ENCODE measurements at regions not wholly inside any gene's neighbourhood (a gene's known extent, or its start where the extent isn't known, plus 50 kb on each side); places are given as distances from the start of the nearest gene placed in this dataset.

DNA sequence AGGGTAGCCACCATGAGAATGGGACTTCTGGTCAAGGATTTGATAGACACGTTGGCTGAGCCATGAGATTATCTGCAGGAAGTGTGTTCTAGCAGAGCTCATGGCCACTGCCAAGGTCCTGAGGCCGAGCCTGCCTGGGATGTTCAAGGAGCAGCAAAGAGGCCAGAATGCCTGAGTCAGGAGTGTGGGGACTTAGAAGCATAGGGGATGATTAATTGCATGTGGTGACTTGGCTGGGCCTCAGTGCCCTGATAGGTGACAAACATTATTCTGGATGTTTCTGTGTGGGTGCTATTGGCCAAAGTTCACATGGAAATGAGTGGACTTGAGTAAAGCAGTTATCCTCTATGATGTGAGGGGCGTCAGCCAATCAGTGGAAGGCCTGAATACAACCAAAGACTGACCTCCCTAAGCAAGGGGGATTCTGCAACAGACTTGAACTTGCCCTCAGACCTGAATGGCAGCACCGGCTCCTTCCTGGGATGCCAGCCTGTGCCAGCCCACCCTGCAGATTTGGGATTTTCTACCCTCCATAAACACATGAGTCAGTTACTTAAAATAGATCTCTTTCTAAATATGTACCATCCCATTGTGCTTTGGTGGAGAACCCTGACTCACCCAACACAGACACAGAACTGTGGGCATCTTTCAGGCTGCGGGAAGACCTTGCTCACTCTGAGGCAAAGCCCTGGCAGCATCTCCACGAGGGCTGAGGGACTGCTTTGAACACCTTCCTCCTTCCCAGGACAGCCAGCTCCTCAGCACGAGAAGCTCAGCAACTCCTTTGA, 363.9 kb upstream of the MGMT start:
- no TSS peak for BruUV-seq (replicated peaks)
- no peak overlapping the region for H3K9ac ChIP-seq (ENCODE audit: insufficient read depth in 1 of 2, low read depth in 2 of 2, low read length in 2 of 2)
- H3K4me3 ChIP-seq: no peak overlapping the region
- in situ Hi-C loops (cut with MboI): no loop called here
- H3K36me3 ChIP-seq (ENCODE audit: control insufficient read depth, insufficient read depth, low read length): no peaks in the 10 kb centered on the region
- no peak for TF ChIP-seq SMAD2 (IDR thresholded peaks at IDR 0.05; ENCODE audit: low read depth, low read length)
- H3K4me2 ChIP-seq (ENCODE audit: insufficient read depth, low read length): no peak overlapping the region
- H3K79me2 ChIP-seq (ENCODE audit: control insufficient read depth, insufficient read depth, low read length): no peaks in the 10 kb centered on the region
- ATAC-seq: no peak
- intact Hi-C loops (cut with micrococcal nuclease): no loop called here
- DNase-seq (ENCODE audit: extremely low read depth in 1 of 4, low spot score in 3 of 4): no peak
- no peaks in the 10 kb centered on the region for H4K20me1 ChIP-seq (replicated peaks; ENCODE audit: control insufficient read depth, insufficient read depth, low read length)
- ChIA-PET CTCF (ENCODE audit: low intra/inter-chr PET ratio) (no interaction called here), POLR2A (no interaction called here)
- H3K27ac ChIP-seq (ENCODE audit: extremely low read depth, low read depth, low read length): no peak overlapping the region
- no peaks in the 10 kb centered on the region for H3K9me1 ChIP-seq (ENCODE audit: control insufficient read depth, insufficient read depth, low read length)
- H3K27me3 ChIP-seq (ENCODE audit: control insufficient read depth in 2 of 2, insufficient read depth in 2 of 2, low read length in 2 of 2): no peaks in the 10 kb centered on the region; a peak in 1 of 5 replicates
- 2% methylated on average over 6 of the region's 7 CpGs for WGBS (ENCODE audit: insufficient coverage, low coverage, missing lambda C conversion rate)
- no peaks in the 10 kb centered on the region for H3K9me3 ChIP-seq (replicated peaks; ENCODE audit: control insufficient read depth, insufficient read depth, low read depth, low read length)
- no peaks in the 10 kb centered on the region for H3K4me1 ChIP-seq (replicated peaks in 1 of 2; ENCODE audit: control insufficient read depth in 2 of 2, insufficient read depth in 2 of 2, low read length in 2 of 2)
- FAIRE-seq: no peak
- no peak overlapping the region for H2AFZ ChIP-seq (ENCODE audit: low read depth, low read length)

DNA sequence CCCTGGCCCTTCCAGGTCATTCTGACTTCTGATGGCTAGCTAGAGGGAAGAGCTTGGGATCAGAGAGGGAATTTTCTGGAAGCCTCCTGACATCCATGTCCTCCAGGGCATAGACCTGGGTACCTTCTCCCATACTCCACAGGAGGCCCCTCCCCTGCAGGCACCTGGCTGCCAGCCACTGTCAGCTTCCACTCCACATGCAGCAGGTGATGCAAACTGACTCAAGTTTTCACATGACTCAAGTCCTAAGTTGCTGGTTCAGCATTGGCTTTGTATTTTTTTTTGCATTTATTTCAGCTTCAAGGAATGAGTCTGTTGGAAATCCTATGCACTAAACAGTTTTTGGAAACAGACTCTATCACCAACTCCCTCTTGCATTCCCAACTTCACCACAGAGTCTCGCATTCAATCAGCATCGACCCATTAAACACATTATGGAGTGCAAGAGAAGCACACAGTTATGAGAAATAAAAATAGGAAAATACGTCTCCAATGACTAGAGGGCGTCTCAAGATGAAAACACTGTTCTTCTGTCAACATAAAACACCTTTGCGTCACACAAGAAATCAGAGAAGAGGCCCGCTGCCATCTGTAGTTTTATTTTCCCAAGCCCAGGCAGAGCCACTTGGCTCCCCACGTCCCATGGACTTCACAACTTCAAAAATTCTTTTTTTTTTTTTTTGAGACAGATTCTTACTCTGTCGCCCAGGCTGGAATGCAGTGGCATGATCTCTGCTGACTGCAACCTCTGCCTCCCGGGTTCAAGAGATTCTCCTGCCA, 362.6 kb upstream of the MGMT start:
- Histone ChIP-seq H3K79me2 (ENCODE audit: control insufficient read depth, insufficient read depth, low read length) (no peaks in the 10 kb centered on the region), H3K9ac (ENCODE audit: insufficient read depth in 1 of 2, low read depth in 2 of 2, low read length in 2 of 2) (no peak overlapping the region), H3K4me2 (ENCODE audit: insufficient read depth, low read length) (no peak overlapping the region), H3K4me3 (no peak overlapping the region), H2AFZ (ENCODE audit: low read depth, low read length) (no peak overlapping the region), H3K27me3 (ENCODE audit: control insufficient read depth in 2 of 2, insufficient read depth in 2 of 2, low read length in 2 of 2) (no peaks in the 10 kb centered on the region; a peak in 1 of 5 replicates), H3K9me3 (replicated peaks; ENCODE audit: control insufficient read depth, insufficient read depth, low read depth, low read length) (no peaks in the 10 kb centered on the region), H3K27ac (ENCODE audit: extremely low read depth, low read depth, low read length) (no peak overlapping the region), H3K36me3 (ENCODE audit: control insufficient read depth, insufficient read depth, low read length) (no peaks in the 10 kb centered on the region), H4K20me1 (replicated peaks; ENCODE audit: control insufficient read depth, insufficient read depth, low read length) (no peaks in the 10 kb centered on the region), H3K4me1 (replicated peaks in 1 of 2; ENCODE audit: control insufficient read depth in 2 of 2, insufficient read depth in 2 of 2, low read length in 2 of 2) (no peaks in the 10 kb centered on the region), H3K9me1 (ENCODE audit: control insufficient read depth, insufficient read depth, low read length) (no peaks in the 10 kb centered on the region)
- POLR2A ChIA-PET: no interaction called here
- in situ Hi-C loops (cut with MboI) (no loop called here), intact Hi-C loops (cut with micrococcal nuclease) (no loop called here)
- WGBS (ENCODE audit: insufficient coverage, low coverage, missing lambda C conversion rate): 2% methylated on average over 7 of the region's 9 CpGs
- no peak for FAIRE-seq
- no peak for DNase-seq (ENCODE audit: extremely low read depth in 1 of 4, low spot score in 3 of 4)
- no peak for ATAC-seq
- CTCF ChIA-PET (ENCODE audit: low intra/inter-chr PET ratio): no interaction called here
- no TSS peak for BruUV-seq (replicated peaks)
- TF ChIP-seq, protein P1, sequence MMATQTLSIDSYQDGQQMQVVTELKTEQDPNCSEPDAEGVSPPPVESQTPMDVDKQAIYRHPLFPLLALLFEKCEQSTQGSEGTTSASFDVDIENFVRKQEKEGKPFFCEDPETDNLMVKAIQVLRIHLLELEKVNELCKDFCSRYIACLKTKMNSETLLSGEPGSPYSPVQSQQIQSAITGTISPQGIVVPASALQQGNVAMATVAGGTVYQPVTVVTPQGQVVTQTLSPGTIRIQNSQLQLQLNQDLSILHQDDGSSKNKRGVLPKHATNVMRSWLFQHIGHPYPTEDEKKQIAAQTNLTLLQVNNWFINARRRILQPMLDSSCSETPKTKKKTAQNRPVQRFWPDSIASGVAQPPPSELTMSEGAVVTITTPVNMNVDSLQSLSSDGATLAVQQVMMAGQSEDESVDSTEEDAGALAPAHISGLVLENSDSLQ (IDR thresholded peaks at IDR 0.05): no peak
- TF ChIP-seq POLR2H (tag; IDR thresholded peaks at IDR 0.05; ENCODE audit: low read depth): no peak
- no peak for TF ChIP-seq MTA1 (IDR thresholded peaks at IDR 0.05; ENCODE audit: borderline replicate concordance)
- no peak for TF ChIP-seq SMAD4 (CRISPR knock-in tag; conservative IDR thresholded peaks at IDR 0.05)
- TF ChIP-seq, protein P2, sequence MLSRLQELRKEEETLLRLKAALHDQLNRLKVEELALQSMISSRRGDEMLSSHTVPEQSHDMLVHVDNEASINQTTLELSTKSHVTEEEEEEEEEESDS (CRISPR knock-in tag; IDR thresholded peaks at IDR 0.05): no peak
- TF ChIP-seq, protein P3, sequence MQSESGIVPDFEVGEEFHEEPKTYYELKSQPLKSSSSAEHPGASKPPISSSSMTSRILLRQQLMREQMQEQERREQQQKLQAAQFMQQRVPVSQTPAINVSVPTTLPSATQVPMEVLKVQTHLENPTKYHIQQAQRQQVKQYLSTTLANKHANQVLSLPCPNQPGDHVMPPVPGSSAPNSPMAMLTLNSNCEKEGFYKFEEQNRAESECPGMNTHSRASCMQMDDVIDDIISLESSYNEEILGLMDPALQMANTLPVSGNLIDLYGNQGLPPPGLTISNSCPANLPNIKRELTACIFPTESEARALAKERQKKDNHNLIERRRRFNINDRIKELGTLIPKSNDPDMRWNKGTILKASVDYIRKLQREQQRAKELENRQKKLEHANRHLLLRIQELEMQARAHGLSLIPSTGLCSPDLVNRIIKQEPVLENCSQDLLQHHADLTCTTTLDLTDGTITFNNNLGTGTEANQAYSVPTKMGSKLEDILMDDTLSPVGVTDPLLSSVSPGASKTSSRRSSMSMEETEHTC (IDR thresholded peaks at IDR 0.05): no peak
- TF ChIP-seq FOXK2 (conservative IDR thresholded peaks at IDR 0.05 in 1 of 2, IDR thresholded peaks at IDR 0.05 in 1 of 2; ENCODE audit: low read depth in 2 of 2): no peak
- TF ChIP-seq E2F3 (CRISPR knock-in tag; IDR thresholded peaks at IDR 0.05): no peak
- no peak for TF ChIP-seq ELF4 (CRISPR knock-in tag; IDR thresholded peaks at IDR 0.05)
- TF ChIP-seq NONO (IDR thresholded peaks at IDR 0.05; ENCODE audit: low read depth in 2 of 2, low read length in 1 of 2): no peak
- TF ChIP-seq ZNF197 (CRISPR knock-in tag; IDR thresholded peaks at IDR 0.05; ENCODE audit: low read depth): no peak

Measured in K562 (cell line).